Esophagus squamous epithelium (tissue), 5 donors: ENCODE measurements at regions not wholly inside any gene's neighbourhood (a gene's known extent, or its start where the extent isn't known, plus 50 kb on each side); places are given as distances from the start of the nearest gene placed in this dataset.
"Not testable (repeated sequence)": the region's sequence is repeated elsewhere in the genome, so short reads cannot be mapped to it uniquely, and the experiment has no call there.

Experiments
- DNase-seq: peaks from one replicate; lab custom pipeline; 2025; lab: John Stamatoyannopoulos, UW
- H3K27ac ChIP-seq, 4 donors: fragments of 200-600 bp; sonication (generic); one replicate each; pipeline ENCODE4 v1.5.1; 2016 to 2019; ENCODE audit warnings: mild to moderate bottlenecking in 1 of 4
- H3K27me3 ChIP-seq, 4 donors: fragments of 200-600 bp; sonication (generic); 1 replicate in 3 of 4; 2 replicates in 1 of 4; pipeline versions ENCODE4 v1.5.1 to v1.6.0; 2017 to 2021; ENCODE audit warnings: antibody characterized with exemption in 1 of 4
- H3K36me3 ChIP-seq, 3 donors: fragments of 200-600 bp; sonication (generic); one replicate each; pipeline ENCODE4 v1.5.1; 2016 to 2019
- H3K4me1 ChIP-seq, 3 donors: fragments of 200-600 bp; sonication (generic); one replicate each; pipeline ENCODE4 v1.5.1; 2017 to 2019
- H3K4me3 ChIP-seq, 4 donors: fragments of 200-600 bp; sonication (generic); 1 replicate in 3 of 4; 2 replicates in 1 of 4; pipeline ENCODE4 v1.5.1; 2016 to 2019; ENCODE audit warnings: mild to moderate bottlenecking in 2 of 4, moderate library complexity in 1 of 4
- H3K9me3 ChIP-seq, 3 donors: fragments of 200-600 bp; sonication (generic); one replicate each; pipeline ENCODE4 v1.5.1; 2016 to 2019
- POLR2A ChIP-seq, 4 donors: fragments of 450-650 bp; IDR thresholded peaks; one replicate each; pipeline ENCODE4 v1.6.1; 2017; ENCODE audit warnings: antibody characterized with exemption in 4 of 4, mild to moderate bottlenecking in 4 of 4, moderate library complexity in 3 of 4
- WGBS, 2 donors: methylation state at CpG; one replicate each; pipeline ENCODE4 v1.1.5; 2018; 5-methylcytosine and 5-hydroxymethylcytosine counted together
- intact Hi-C: fragments of 100-400 bp; cut with DNase I; formaldehyde crosslinking; loops from one replicate; pipeline ENCODE4 v1.15.0; 2022
- TF ChIP-seq, protein P1 (sequence below), 6 experiments: fragments of 450-650 bp in 4 of 6; fragments of 200-600 bp in 2 of 6; sonication (generic) in 2 of 6; IDR thresholded peaks; one replicate each; pipeline ENCODE4 v1.5.1; 2016 to 2019; ENCODE audit warnings: antibody characterized with exemption in 6 of 6, mild to moderate bottlenecking in 4 of 6, moderate library complexity in 4 of 6
- donor health status: DM: yes; HTN: yes; CAD: no.

GRCh38 chr16:50450957-50451356 lies 82.2 kb upstream of the BRD7 start:
- Histone ChIP-seq H3K4me1 (no peaks in the 10 kb centered on the region), H3K36me3 (no peaks in the 10 kb centered on the region), H3K4me3 (no peak overlapping the region), H3K27ac (no peak overlapping the region), H3K27me3 (peaks cover 0 to 61% (median 0%) of the 10 kb centered on the region in 4 donors), H3K9me3 (no peaks in the 10 kb centered on the region)
- DNase-seq: no peak
- intact Hi-C loops: no loop called here
- TF ChIP-seq, protein P1, sequence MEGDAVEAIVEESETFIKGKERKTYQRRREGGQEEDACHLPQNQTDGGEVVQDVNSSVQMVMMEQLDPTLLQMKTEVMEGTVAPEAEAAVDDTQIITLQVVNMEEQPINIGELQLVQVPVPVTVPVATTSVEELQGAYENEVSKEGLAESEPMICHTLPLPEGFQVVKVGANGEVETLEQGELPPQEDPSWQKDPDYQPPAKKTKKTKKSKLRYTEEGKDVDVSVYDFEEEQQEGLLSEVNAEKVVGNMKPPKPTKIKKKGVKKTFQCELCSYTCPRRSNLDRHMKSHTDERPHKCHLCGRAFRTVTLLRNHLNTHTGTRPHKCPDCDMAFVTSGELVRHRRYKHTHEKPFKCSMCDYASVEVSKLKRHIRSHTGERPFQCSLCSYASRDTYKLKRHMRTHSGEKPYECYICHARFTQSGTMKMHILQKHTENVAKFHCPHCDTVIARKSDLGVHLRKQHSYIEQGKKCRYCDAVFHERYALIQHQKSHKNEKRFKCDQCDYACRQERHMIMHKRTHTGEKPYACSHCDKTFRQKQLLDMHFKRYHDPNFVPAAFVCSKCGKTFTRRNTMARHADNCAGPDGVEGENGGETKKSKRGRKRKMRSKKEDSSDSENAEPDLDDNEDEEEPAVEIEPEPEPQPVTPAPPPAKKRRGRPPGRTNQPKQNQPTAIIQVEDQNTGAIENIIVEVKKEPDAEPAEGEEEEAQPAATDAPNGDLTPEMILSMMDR (IDR thresholded peaks at IDR 0.05): no peak
- no peak for TF ChIP-seq POLR2A (IDR thresholded peaks at IDR 0.05)
- WGBS, 2 donors: 73 to 98% methylated on average over 4 of the region's 4 CpGs

DNA sequence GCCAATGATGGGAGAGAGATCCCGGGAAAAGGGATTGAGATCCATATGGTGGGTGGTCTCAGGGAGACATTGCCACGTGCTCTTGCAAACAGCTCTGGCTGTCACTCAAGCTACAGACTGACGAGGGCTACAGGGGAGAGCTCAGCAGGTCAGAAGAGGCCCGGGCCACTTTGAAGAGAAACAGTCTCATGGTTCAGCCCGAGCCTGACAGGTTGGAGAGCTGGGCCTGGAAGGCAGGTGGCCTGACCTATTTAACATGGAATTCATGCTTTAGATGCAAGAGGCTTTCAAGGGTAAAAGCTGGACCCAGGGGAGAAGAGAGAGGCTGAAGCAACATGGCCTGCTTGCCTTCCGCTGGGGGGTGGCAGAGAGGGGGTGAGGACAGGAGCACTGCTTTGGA lies 81.0 kb upstream of the BRD7 start:
- intact Hi-C loops: no loop called here

DNA sequence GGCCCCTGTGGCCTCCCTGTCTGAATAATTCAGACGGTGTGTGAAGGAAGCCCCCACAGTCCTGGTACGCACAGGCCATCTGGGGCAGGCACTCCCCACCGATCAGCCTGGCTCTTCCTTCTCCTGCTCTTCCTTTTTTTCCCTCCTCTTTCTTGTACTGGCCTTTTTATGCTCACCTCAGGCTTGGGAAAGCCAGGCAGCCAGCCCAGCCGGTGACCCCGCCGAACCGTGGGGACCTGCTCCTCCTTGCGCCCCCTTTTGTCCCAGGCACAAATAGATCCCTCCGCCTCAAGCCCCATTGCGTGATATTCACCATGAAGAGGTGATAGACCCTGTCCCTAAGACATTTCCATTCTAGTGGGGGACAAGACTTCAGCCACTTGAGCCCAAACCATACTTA lies 80.2 kb upstream of the BRD7 start:
- H3K9me3 ChIP-seq: no peaks in the 10 kb centered on the region
- 81 to 83% methylated on average over 8 to 10 of the region's 10 CpGs for WGBS, 2 donors

More for the DNA sequence above, 81.0 kb upstream of the BRD7 start:
- no peak for DNase-seq
- Histone ChIP-seq H3K4me3 (no peak overlapping the region), H3K9me3 (no peaks in the 10 kb centered on the region), H3K27ac (no peak overlapping the region), H3K4me1 (no peaks in the 10 kb centered on the region), H3K27me3 (peaks cover 0 to 56% (median 0%) of the 10 kb centered on the region in 4 donors), H3K36me3 (no peaks in the 10 kb centered on the region)
- TF ChIP-seq, protein P1 (IDR thresholded peaks at IDR 0.05): no peak
- TF ChIP-seq POLR2A (IDR thresholded peaks at IDR 0.05): no peak
- 52 to 59% methylated on average over 5 to 6 of the region's 6 CpGs for WGBS, 2 donors

DNA sequence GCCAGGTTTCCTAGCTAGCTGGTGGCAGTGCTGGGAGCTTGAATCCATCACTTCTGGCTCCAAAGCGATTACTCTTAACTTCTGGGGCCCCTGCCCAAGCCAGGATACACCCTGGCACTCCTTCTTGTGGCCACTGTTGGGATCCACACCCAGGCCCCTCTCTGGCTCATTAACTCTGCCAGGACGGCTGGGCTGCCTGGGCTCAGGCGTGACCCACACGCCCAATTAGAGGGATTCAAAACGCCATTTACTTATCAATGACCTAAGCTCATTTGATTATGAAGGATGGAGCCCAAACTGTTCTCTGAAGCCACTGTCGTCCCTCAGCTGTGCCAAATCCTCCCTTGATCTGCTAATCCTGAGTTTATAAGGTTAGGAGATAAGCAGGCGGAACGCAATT lies 79.7 kb upstream of the BRD7 start:
- 66 to 68% methylated on average over 4 to 5 of the region's 8 CpGs for WGBS, 2 donors
- H3K27me3 ChIP-seq: peaks cover 0 to 48% (median 0%) of the 10 kb centered on the region in 4 donors
- no peaks in the 10 kb centered on the region for H3K36me3 ChIP-seq
- no peak overlapping the region for H3K27ac ChIP-seq
- H3K9me3 ChIP-seq: no peaks in the 10 kb centered on the region
- no peaks in the 10 kb centered on the region for H3K4me1 ChIP-seq
- H3K4me3 ChIP-seq: no peak overlapping the region
- intact Hi-C loops: no loop called here
- no peak for TF ChIP-seq POLR2A (IDR thresholded peaks at IDR 0.05)
- TF ChIP-seq, protein P1 (IDR thresholded peaks at IDR 0.05): no peak
- no peak for DNase-seq

More for the DNA sequence above, 80.2 kb upstream of the BRD7 start:
- intact Hi-C loops: no loop called here
- Histone ChIP-seq H3K4me1 (no peaks in the 10 kb centered on the region), H3K4me3 (no peak overlapping the region), H3K27me3 (peaks cover 0 to 48% (median 0%) of the 10 kb centered on the region in 4 donors), H3K27ac (no peak overlapping the region), H3K36me3 (no peaks in the 10 kb centered on the region)
- TF ChIP-seq POLR2A (IDR thresholded peaks at IDR 0.05): no peak
- TF ChIP-seq, protein P1 (IDR thresholded peaks at IDR 0.05): no peak
- DNase-seq: no peak

- WGBS, 2 donors: 83 to 86% methylated on average over 3 of the region's 8 CpGs
- H3K4me1 ChIP-seq, intact Hi-C loops: not testable (repeated sequence)
Measured at GRCh38 chr16:50447386-50447785, 78.6 kb upstream of the BRD7 start.

GRCh38 chr16:50446861-50447260 lies 78.1 kb upstream of the BRD7 start:
- Histone ChIP-seq H3K9me3 (peaks cover 0 to 7% (median 6%) of the 10 kb centered on the region in 3 donors), H3K4me3 (no peak overlapping the region), H3K27me3 (peaks cover 0 to 48% (median 0%) of the 10 kb centered on the region in 4 donors), H3K36me3 (no peaks in the 10 kb centered on the region), H3K27ac (no peak overlapping the region), H3K4me1 (no peaks in the 10 kb centered on the region)
- DNase-seq: no peak
- WGBS, 2 donors: 80% methylated on average over 3 of the region's 4 CpGs; no CpG with 5 or more reads in 1 of the 2 donors
- TF ChIP-seq, protein P1 (IDR thresholded peaks at IDR 0.05): no peak
- no peak for TF ChIP-seq POLR2A (IDR thresholded peaks at IDR 0.05)
- intact Hi-C loops: no loop called here

More at GRCh38 chr16:50447386-50447785, 78.6 kb upstream of the BRD7 start:
- peaks cover 0 to 48% (median 0%) of the 10 kb centered on the region in 4 donors for H3K27me3 ChIP-seq
- not testable (repeated sequence) for DNase-seq, H3K4me3 ChIP-seq, H3K36me3 ChIP-seq, H3K27ac ChIP-seq, H3K9me3 ChIP-seq
